ENCODE measurements at regions not wholly inside any gene's neighbourhood (a gene's known extent, or its start where the extent isn't known, plus 50 kb on each side); places are given as distances from the start of the nearest gene placed in this dataset.

GRCh38 chr5:9878206-9878605, 248.1 kb upstream of the TAS2R1 start:
- ChIA-PET CTCF (interaction anchor here (0.5 to 0.7 kb wide), 2 partner anchors 197 to 209 kb away, joined by 4 read pairs; no protein-coding TSS in a partner anchor), POLR2A (ENCODE audit: unreplicated experiment) (no interaction called here)
- H2BK20ac ChIP-seq (ENCODE audit: low read depth, low read length), result no peak overlapping the region
- no peak for DNase-seq
- H3K4me2 ChIP-seq (ENCODE audit: low read depth, low read length), result no peak overlapping the region
- no peak overlapping the region for H2AFZ ChIP-seq (replicated peaks; ENCODE audit: low read length, poor library complexity)
- H2AK9ac ChIP-seq (replicated peaks; ENCODE audit: low read depth, low read length, poor library complexity), result no peak overlapping the region
- H3K9me3 ChIP-seq (ENCODE audit: control insufficient read depth, insufficient read depth, low read length), result no peaks in the 10 kb centered on the region
- H3K79me1 ChIP-seq (ENCODE audit: low read depth in 1 of 2, low read length in 2 of 2), result no peaks in the 10 kb centered on the region
- no peak overlapping the region for H2BK120ac ChIP-seq (ENCODE audit: low read depth, low read length)
- in situ Hi-C loops (cut with MboI; ENCODE audit: low sequenced_read_pairs) (no loop called here), intact Hi-C loops (cut with micrococcal nuclease) (no loop called here), dilution Hi-C loops (cut with HindIII; ENCODE audit: low sequenced_read_pairs, unreplicated experiment) (no loop called here)
- H3K14ac ChIP-seq (replicated peaks; ENCODE audit: low read depth, low read length), result no peak overlapping the region
- H3K9ac ChIP-seq (ENCODE audit: low read depth, low read length), result no peak overlapping the region
- no CpG with 5 or more reads among the region's 5 CpGs for WGBS, 2 experiments (ENCODE audit: extremely low coverage in 2 of 2, insufficient read length in 1 of 2)
- H4K5ac ChIP-seq (ENCODE audit: low read depth, low read length), result no peak overlapping the region
- no peak for ATAC-seq (ENCODE audit: low read depth)
- H2AK5ac ChIP-seq (ENCODE audit: low read depth, low read length), result no peak overlapping the region
- no peak overlapping the region for H3K4ac ChIP-seq (ENCODE audit: low read depth, low read length)
- H4K91ac ChIP-seq (ENCODE audit: insufficient read depth, low read depth, low read length), result no peak overlapping the region
- H3K9me1 ChIP-seq (ENCODE audit: insufficient read depth, low read length), result no peaks in the 10 kb centered on the region
- no peaks in the 10 kb centered on the region for H3K4me1 ChIP-seq (ENCODE audit: control insufficient read depth, insufficient read depth, low read length)
- no peak overlapping the region for H3K56ac ChIP-seq (ENCODE audit: extremely low read depth, insufficient read depth, low read length)
- no peak overlapping the region for H3K18ac ChIP-seq (ENCODE audit: low read depth, low read length)
- no peaks in the 10 kb centered on the region for H3K36me3 ChIP-seq (ENCODE audit: control insufficient read depth, insufficient read depth, low read length)
- BruUV-seq (replicated peaks), result no TSS peak
- no peak overlapping the region for H3K4me3 ChIP-seq (ENCODE audit: insufficient read depth, low read depth, low read length)
- no peak overlapping the region for H4K8ac ChIP-seq (ENCODE audit: low read depth in 2 of 2, low read length in 2 of 2)
- H2BK5ac ChIP-seq (ENCODE audit: low read depth, low read length, poor library complexity, severe bottlenecking), result no peak overlapping the region
- no peak overlapping the region for H3K23ac ChIP-seq (ENCODE audit: low read depth, low read length)
- no peaks in the 10 kb centered on the region for H3K27me3 ChIP-seq (ENCODE audit: control insufficient read depth, insufficient read depth, low read length)
- TF ChIP-seq RAD21 (IDR thresholded peaks at IDR 0.05; ENCODE audit: low read length), result no peak
- no peak for TF ChIP-seq NFE2L2 (IDR thresholded peaks at IDR 0.05; ENCODE audit: low read depth, low read length)
- TF ChIP-seq MXI1 (IDR thresholded peaks at IDR 0.05; ENCODE audit: borderline replicate concordance, low read depth, low read length), result no peak
- no peak for TF ChIP-seq BHLHE40 (IDR thresholded peaks at IDR 0.05; ENCODE audit: low read depth, low read length)
- TF ChIP-seq FOS (IDR thresholded peaks at IDR 0.05; ENCODE audit: low read depth, low read length), result no peak
- no peak for TF ChIP-seq RFX5 (IDR thresholded peaks at IDR 0.05; ENCODE audit: low read depth, low read length)
- TF ChIP-seq CEBPB (IDR thresholded peaks at IDR 0.05; ENCODE audit: low read depth, low read length), result no peak
- no peak for TF ChIP-seq SMC3 (IDR thresholded peaks at IDR 0.05; ENCODE audit: low read depth, low read length)
- TF ChIP-seq POLR2A (IDR thresholded peaks at IDR 0.05; ENCODE audit: low read depth, low read length), result no peak
- no peak for TF ChIP-seq MAFK (IDR thresholded peaks at IDR 0.05; ENCODE audit: low read depth, low read length)
- TF ChIP-seq USF2 (IDR thresholded peaks at IDR 0.05; ENCODE audit: low read depth, low read length), result no peak
- no peak for TF ChIP-seq RCOR1 (IDR thresholded peaks at IDR 0.05; ENCODE audit: insufficient replicate concordance, low read length)
- TF ChIP-seq CTCF (conservative IDR thresholded peaks at IDR 0.05; ENCODE audit: low read depth, low read length), result no peak
- no peak for TF ChIP-seq CHD1 (IDR thresholded peaks at IDR 0.05; ENCODE audit: low read depth, low read length)
- TF ChIP-seq ELK1 (IDR thresholded peaks at IDR 0.05; ENCODE audit: borderline replicate concordance, low read depth, low read length), result no peak
- no peak for TF ChIP-seq MAZ (IDR thresholded peaks at IDR 0.05; ENCODE audit: borderline replicate concordance, low read depth, low read length)
- H4K20me1 ChIP-seq (ENCODE audit: insufficient read depth, low read length), result no peaks in the 10 kb centered on the region
- no peak overlapping the region for H3K27ac ChIP-seq (ENCODE audit: insufficient read depth, low read length)
- no peak overlapping the region for H2BK15ac ChIP-seq (ENCODE audit: low read depth, low read length)

All from IMR-90 (cell line).